DMS114 treated with DMSO at 0.1 percent for 48 hours (cell line): ENCODE measurements at regions not wholly inside any gene's neighbourhood (a gene's known extent, or its start where the extent isn't known, plus 50 kb on each side); places are given as distances from the start of the nearest gene placed in this dataset.

Experiments
- DNase-seq: peaks from one replicate; lab custom pipeline; 2025; ENCODE audit not compliant: unreplicated experiment; lab: John Stamatoyannopoulos, UW

DNA sequence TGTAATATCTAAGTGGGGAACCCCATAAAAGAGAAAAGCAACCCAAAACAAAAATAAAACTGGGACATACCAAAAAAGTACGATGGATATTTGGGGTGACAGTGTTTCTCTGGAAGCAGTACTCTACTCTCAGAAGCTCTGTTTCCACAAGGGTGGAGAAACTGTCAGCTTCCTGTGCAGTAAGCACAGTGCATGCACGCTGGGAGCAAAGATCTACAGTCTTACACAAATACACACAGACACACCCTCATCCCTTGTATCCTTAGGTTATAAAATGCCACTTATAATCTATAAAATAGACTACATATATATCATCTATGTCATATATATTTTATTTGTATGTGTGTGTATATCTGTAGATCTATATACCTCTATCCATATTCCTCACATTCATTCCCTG, 225.8 kb upstream of the SOX5 start:
- no peak for DNase-seq

DNA sequence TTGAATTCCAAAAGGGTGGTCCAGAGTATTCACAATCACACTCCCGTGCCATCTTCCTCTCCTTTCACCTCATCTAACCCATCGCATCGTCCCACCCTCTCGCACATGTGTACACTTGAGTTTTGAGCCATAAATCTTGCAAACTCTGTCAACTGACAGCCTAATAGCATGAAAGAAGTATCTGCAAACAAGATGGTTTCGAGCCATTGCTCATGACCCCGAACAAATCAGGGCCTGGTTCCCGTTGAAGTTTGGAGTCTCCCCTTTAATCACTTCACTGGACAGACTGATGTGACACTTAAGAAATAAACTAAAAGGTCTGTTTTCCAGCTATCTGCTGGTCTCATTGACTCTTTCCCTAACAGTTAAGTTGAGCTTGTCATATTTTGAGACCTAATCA, 223.6 kb upstream of the SOX5 start:
- DNase-seq: no peak

DNA sequence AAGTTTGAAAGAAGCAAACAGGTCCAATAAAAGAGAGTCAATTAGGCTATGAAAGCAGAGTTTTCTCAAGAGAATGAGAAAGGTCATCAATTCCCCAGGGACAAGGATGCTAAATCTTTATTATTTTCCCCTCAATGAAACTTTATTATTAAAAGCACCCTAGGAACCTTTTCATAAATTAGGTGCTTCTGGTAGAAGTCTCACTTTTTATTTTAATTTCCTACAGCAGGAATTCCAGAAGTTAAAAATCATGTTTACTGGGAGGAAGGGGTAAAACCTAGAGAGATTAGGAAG, 223.2 kb upstream of the SOX5 start:
- DNase-seq: no peak

DNA sequence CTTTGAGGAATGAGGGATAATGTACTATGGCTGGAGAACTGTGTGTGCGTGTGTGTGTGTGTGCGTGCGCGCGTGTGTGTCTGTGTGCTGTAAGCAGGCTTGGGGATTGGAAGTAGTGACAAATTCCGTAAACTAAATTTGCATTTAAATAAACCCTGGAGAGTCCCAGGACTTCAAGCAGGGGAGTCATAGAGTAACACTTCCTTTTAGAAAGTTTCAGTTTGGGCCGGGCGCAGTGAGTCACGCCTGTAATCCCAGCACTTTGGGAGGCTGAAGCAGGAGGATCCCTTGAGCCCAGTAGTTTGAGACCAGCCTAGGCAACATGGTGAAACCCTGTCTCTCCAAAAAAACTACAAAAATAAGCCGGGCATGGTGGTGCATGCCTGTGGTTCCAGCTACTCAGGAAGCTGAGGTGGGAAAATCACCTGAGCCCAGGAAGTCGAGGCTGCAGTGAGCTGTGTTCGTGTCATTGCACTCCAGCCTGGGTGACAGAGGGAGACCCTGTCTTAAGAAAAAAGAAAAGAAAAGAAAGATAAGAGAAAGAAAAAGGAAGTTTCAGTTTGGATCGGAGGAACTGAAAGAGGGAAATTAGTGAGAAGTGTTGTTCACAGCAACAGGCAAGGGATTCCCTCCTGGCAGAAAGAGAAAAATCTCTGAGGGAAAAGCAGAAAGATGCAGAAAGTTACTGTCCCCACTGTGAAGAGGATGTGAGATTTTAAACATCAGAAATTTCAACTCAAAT, 222.7 kb upstream of the SOX5 start:
- no peak for DNase-seq

DNA sequence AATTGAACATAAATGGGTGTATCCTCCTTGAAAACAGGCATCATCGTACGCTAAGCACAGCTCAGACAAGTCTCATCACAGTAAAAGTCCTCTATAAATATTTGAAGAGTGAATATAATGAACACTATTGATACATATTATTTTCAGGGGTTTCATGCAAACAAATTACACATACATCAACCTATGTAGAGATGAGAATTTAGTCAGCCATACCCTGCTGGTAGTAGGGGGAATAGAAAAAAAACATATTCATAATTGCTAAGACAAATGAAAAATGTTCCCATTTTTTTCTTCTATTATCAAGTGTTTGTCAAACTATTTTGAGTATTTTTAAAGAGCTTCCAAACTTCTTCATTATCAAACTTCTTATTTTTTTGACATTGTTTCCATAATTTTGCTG, 205.6 kb upstream of the SOX5 start:
- no peak for DNase-seq

DNA sequence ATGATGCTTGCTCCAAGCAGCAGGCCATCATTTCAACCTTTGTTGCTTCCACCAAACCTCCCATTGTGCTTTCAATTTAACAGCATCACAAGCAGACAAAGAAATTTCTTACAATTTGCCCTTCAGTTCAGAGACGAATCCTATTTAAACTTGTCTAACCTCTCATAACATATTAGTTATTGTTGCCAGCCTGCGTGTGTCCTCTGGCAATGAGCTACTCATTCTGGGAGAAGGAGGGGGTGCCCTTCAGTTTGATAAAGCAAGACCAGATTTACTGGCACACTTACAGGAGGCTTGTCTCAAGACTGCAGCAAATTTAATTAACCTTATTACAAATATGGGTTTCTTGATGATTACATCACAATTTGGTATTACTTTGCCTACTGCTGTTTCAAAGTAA, 203.6 kb upstream of the SOX5 start:
- DNase-seq: no peak

DNA sequence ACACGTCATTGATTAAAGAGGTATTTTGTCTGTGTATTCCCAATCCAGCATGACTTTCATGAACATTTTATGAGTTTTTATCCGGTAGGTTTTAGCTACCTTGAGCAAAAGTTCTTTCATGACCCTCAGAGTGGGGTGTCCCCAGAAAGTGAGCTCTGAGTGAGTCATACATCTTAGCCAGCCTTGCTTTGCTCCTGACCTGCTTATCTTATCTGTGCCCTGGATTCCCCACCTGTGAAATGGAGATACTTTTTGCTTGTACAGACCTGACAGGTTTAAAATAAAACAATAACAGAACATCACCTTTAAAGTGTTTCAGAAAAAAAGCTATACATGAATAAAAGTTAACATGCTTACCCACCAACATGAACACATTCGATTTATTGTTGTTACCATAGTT, 202.8 kb upstream of the SOX5 start:
- no peak for DNase-seq

DNA sequence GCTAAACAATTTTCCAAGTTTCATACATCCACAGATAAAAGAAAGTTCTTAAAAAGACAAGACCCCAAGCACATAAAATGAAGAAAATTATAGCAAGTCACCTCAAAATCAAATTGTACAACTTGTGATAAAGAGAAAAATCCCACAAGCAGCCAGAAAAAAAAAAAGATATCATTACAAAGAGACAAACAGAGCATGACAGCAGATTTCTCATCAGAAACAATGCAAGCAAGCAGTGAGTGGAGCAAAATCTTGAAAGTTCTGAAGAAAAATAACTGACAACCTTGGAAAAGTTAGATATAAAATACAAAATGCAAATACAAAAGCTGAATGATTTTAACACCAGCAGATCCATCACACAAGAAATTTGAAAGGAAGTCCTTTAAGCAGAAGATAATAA, 194.5 kb upstream of the SOX5 start:
- no peak for DNase-seq

DNA sequence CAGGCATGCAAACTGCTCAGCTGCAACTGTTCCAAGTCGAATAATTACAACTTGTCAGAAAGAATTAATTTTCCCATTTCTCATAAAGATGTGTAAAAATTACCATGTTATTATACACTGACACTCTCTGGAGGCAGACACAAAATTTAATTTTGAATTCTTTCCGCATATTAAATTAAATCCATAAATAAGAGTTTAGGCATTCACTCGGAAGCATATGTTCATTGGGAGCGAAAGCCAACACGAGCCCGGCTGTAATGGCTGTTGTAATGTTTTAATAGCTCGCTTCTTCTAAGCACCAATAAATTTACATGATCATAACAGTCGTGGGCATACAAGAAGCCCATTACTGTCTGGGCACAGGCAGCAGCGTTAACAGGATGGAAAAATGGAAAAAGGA, 189.6 kb upstream of the SOX5 start:
- no peak for DNase-seq

DNA sequence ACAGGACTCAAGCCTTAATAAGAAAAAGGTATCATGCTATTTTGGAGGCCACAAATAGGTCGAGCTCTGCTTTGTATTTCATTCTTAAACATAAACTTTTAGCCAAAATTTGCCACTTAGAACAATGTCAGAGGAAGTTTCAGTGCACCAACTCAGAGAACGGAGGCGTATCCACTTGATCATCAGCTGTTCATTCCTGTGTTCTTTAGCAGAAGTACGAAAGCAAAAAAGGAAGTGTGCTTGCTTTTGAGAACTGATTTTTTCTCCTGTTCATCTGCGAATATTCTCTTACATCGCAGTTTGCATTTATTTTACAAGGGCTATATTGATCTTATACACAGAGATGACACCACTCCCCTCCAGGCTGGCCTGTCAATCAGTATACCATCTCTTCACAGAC, 188.6 kb upstream of the SOX5 start:
- DNase-seq: no peak

DNA sequence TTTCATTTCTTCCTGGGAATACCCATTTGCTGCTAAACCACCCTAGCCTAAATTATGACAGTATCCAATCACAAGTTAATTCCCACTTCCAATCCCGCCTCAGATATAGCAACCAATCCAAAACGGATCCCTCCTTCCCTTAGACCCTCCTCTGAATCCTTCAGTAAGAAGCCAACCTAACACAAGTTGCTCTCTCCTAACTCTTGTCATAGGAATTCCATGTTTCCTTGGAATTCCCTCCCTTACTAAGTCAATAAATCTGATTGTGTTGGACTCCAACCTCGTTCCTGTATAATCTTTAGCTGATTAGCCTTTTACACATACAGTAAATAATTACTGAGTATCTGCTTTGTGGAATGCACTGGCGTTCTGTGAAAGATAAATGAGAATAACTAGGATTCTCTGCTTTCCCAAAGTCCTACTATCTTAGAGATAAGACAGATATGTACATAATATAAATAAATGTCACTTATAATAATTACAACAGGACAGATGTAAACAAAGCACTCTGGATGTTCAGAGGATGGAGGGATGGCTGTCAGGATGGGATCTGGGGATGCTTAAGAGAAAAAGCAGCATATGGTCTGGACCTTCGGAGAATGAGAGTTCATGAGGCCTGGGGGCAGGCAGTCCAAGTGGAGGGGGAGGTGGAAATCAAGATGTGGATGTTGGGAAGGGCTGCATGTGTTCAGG, 185.8 kb upstream of the SOX5 start:
- no peak for DNase-seq

DNA sequence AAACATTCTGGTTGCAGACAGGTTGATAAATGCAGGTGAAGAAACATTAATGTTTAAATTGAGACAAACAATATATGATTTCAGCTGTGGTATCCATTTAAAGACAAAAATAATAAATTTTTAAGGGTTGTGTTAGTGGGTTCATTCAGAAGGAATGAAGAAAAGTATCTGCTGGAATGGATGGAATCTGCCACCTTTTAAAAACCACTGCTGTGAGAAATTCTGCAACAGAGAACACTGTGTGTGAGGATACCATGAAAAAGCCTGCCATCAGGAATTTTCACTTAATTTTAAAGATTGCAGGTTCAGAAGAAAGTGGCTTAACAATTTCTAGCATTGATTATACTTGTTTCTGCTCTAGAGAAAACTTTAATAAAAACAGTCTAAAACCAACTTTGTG, 184.6 kb upstream of the SOX5 start:
- no peak for DNase-seq

DNA sequence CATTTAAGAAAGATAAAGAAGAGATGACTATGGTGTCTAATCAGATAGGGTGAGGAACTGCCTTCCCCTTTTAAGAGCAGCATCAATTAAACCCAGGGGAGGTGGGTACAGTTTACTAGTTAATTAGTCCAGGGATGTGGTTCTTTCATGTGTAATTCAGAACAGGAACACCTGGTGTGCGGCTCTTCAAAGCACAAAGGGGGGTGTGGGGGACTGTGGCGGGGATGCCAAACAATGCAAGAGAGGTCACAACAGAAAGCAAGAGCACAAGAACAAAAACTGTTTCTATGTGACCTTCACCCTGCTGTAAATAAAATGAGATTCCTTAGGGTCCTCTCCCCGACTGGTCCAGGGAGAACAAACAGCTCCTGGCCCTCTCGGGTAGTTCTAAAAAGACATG, 183.9 kb upstream of the SOX5 start:
- no peak for DNase-seq

DNA sequence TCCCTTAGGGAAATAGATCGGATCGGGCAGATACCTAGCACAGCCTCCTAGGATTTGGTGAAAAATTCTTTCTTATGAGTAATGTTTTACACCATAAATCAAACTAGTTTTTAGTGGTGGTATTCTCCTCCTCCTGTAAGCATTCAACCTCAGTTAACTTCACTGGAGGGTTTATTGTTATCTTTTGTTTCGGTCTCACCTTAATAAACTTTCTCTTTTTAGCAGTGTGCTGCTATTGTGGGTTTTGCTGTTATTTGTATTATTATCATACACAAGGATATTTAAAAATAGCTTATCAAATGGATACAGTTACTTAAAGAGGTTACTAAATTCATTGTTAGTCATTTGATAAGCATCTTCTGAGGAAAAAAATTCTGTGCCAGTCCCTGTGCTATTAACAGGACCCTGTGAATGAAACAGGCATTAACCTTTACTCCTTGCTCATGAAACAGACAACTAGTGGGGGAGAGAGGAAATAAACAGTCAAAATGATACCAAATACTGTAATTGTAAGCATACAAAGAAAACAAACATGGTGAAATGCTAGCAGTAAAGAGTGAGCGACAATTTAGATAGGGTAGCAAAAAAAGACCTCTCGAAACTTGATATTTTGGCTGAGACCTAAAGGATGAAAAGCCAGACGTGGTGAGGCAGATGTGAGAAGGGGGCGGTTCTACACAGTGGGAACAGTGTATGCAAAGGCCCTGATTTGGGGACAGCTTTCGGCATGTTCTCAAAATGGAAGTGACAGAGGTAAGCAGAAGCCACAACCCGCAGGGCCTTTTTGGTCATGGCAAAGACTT, 178.7 kb upstream of the SOX5 start:
- DNase-seq: no peak

DNA sequence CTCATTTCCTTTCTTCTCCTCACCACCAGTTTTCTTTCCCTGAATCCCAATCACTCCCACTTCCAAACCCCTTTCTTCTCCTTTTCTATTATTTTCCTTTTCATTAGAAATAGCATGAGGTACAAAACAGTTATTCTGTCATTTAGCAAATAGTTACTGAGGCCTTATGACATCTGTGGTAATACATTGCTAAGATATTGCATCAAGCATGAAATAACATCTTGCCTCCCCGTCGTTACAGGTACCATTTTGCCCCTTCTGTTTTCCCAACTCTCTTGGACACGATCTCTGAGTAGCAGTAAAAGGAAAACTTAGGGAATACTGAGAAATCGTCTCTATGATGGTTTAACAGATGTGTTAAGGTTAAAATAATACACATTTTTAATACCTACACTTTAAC, 175.8 kb upstream of the SOX5 start:
- DNase-seq: no peak

DNA sequence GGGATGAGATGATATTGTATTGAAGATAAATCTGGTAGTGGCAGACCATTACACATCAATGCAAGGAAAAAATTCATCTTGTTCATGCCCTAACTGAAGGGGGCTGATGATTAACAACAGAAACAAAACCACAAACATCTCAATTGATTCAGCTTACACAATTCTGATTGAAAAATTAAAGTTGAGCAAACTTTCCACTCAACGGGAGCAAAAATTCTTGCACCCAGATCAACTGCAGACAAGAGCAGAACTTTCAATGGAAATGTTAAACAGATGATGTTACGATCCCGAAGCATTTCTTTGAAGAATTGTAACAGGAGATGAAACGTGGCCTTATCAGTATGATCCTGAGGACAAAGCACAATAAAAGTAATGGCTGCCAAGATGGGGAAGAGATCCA, 172.4 kb upstream of the SOX5 start:
- DNase-seq: no peak

DNA sequence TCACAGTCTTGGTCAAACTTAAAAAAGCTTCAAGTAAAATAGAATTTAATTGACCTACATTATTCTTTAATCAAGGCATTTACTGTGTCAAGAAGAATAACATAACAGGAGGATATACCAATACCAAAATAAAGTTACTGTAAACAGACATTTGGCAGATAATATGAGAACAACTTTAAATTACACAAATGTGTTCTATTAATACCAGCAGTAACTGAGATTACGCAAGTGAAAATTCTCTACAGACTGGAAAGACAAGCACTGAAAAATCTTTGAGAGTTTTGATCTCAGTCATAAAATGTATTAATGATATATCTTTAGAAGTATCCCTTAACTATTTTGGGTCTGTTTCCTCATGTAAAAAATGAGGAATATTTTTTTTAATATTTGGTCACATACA, 169.2 kb upstream of the SOX5 start:
- no peak for DNase-seq

DNA sequence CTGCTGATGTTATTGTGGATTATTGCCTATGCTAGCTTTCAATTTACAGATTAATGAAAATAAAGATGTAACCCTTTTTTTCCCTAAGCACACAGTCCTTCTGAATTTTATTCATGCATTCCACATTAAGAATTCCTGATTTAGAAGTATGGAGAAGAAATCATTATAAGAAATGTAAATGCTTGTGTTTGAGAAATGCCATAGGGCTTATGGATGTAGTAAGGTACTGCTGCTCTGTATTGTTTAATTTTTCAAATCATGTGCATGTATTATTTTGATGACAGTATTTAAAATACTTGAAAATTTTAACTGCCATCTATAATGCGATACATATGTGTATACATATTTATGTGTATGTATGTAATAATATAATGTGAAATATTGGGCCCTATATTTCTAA, 167.1 kb upstream of the SOX5 start:
- no peak for DNase-seq

DNA sequence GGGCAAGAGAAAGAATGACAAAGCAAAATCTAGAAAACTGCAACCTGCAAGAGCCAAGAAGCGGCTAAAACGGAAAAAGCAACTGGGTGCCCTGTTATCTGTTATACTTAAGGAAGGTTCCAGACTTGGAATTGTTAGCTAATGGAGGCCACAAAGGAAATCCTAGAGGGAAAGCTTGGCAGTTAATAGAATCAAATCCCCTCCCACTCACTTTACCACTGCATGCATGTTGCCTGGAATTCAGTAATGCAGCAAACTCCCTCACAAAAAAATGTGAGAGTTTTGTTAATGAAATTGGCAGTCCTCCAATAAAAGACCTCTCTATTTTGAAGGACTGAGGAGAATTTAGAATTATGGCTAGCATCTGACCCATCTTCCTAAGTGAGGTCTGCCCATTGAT, 164.2 kb upstream of the SOX5 start:
- DNase-seq: no peak

DNA sequence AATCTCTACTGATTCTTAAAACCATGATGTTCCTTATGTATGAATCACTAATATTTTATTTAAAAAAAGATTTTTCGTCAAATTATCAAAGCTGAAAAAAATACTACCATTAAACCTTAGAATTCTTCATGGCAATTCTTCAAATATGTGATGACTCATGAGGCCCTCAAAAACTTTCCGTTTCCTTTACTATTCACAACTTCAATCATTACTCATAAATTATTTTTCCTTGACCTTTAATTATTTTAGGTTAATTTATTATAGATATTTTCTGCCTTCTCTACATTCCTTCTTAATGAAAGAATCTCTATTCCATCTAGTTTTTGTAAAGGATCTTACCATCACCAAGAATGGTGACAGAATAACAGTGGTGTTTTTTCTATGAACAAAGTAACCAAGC, 162.1 kb upstream of the SOX5 start:
- DNase-seq: no peak

DNA sequence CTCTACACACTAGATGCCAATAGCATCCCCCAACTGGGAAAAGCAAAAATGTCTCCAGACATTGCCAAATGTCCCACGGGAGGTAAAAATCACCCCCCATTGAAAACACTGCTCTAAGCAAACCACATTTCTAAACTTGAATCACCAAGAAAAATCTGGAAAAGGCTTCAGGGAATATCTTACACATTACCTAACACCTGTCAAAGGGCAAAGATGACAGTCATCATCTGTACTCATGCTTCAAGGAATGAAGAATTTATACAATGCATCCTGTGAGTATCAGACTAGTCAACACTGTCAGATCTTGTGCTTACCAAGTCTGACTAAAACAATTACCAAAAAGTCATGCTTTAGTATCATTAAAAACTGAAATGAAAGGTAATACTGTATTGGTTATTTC, 161.6 kb upstream of the SOX5 start:
- DNase-seq: no peak

DNA sequence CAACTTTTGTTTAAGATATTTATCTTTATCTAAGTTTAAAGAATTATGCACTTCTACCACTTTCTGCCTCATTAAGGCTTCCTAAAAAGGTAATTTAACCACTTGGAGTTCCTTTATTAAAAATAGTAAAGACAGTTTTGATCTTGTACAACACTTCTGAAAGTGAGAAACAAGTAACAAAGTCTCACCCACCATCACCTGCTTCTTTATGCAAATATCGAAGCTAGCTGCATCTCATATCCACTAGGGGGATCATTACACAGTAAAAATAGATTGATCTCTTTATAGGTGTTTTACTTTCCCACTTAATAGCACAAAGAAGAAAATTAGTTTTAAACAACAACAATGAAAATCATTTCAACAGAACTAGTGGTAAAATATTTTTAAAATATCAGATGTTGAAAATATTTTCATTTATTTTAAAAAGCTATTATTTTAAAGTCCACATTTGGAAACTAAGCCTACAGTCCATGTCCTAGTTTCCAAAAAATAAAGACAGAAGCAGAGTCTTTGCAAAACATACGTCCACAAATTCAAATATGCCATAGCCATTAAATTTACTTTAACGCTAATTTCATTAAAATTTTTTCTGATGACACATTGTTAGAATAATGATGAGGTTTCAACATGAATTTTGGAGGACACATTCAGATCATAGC, 160.0 kb upstream of the SOX5 start:
- DNase-seq: peak; percentile 3
